ENCODE measurements at regions not wholly inside any gene's neighbourhood (a gene's known extent, or its start where the extent isn't known, plus 50 kb on each side); places are given as distances from the start of the nearest gene placed in this dataset.
A peak's percentile ranks its signal among the peaks of the same experiment; 100 is the strongest.
"Not testable (repeated sequence)": the region's sequence is repeated elsewhere in the genome, so short reads cannot be mapped to it uniquely, and the experiment has no call there.

GRCh38 chr18:1149709-1150108 is 245.0 kb downstream of the ADCYAP1 start:
- DNase-seq: no peak

DNA sequence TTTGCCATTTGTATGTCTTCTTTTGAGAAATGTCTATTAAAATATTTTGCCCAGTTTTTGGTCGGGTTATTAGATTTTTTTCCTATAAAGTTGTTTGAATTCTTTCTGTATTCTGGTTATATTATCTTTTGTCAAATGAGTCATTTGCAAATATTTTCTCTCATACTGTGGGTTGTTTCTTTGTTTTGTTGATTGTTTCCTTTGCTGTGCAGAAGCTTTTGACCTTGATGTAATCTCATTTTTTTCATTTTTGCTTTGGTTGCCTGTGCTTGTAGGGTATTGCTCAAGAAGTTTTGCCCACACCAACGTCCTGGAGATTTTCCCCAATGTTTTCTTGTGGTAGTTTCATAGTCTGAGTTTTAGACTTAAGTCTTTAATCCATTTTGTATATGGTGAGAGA is 245.7 kb downstream of the ADCYAP1 start:
- no peak for DNase-seq

DNA sequence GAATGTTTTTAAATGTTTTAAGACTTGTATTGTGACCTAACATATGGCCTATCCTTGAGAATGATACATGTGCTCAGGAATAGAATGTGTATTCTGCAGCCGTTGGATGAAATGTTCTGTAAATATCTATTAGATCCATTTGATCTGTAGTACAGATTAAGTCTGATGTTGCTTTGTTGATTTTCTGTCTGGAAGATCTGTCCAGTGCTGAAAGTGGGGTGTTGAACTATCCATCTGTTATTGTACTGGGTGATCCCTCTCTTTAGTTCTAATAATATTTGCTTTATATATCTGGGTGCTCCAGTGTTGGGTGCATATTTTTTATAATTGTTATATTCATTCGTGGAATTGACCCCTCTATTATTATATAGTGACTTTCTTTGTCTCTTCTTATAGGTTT is 248.3 kb downstream of the ADCYAP1 start:
- DNase-seq: not testable (repeated sequence)

DNA sequence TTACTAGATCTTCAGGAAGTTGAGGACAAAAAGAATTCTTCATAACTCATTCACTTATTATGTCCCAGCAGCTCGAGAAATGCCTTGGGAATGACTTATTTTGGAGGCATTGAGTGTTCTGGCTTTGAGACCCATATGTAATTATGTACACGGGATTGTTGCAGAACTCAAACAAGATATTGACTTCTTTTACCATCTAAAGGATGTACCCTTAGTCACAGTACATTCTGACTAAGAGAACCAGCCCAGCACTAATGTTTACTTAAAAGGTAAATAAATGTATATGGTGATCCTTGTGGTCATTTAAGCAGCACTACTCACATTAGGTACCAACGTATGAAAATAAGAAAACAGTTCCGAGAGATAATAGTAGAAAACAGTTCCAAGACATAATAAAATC is 268.9 kb downstream of the ADCYAP1 start:
- no peak for DNase-seq

DNA sequence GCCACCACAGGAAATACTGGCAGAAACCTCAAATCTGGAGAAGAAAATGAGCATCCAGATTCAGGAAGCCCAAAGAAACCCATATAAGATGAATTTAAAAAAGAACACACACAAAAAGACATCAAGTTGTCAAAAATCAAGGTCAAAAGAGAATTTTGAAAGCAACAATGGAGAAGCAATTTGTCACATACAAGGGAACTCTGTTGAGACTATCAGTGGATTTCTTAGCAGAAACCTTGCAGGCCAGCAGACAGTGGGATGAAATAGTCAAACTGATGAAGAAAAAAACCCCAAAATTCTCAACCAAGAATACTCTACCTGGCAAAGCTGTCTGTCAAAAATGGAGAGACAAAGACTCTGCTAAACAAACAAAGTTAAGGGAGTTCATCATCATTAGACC is 272.6 kb downstream of the ADCYAP1 start:
- no peak for DNase-seq

- DNase-seq: no peak
Observed at GRCh38 chr18:1191341-1191740, 286.7 kb downstream of the ADCYAP1 start.

DNA sequence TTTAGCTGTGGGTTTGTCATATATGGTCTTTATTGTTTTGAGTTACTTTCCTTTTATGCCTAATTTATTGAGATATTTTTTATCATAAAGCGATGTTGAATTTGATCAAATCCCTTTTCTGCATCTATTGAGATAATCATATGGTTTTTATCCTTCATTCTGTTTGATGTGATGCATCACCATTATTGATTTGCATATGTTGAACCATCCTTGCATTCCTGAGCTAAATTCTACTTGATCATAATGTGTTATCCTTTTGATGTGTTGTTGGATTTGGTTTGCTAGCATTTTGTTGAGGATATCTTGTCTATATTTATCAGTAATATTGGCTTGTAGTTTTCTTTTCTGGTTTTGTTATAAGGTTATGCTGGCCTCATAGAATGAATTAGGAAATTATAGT is 308.5 kb downstream of the ADCYAP1 start:
- no peak for DNase-seq

GRCh38 chr18:1222880-1223279 is 318.2 kb downstream of the ADCYAP1 start:
- no peak for DNase-seq

DNA sequence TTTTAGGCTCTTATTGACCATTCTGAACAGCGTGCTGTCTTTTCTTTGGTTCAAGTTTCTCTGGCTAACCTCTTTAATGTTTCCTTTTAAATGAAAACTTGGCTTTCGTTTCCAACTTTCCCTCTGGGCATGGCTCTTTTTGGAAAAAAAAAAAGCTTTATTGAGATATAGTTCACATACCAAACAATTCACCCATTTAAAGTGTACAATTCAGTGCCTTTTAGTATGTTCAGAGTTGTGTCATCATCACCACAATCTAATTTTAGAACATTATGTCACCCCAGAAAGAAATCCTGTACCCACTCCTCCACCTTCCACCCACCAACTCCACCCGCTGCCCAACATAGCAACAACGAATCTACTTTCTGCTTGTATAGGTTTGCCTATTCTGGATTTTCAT is 322.4 kb downstream of the ADCYAP1 start:
- DNase-seq: no peak

- no peak for DNase-seq
Observed at GRCh38 chr18:1229634-1230033, 325.0 kb downstream of the ADCYAP1 start.

DNA sequence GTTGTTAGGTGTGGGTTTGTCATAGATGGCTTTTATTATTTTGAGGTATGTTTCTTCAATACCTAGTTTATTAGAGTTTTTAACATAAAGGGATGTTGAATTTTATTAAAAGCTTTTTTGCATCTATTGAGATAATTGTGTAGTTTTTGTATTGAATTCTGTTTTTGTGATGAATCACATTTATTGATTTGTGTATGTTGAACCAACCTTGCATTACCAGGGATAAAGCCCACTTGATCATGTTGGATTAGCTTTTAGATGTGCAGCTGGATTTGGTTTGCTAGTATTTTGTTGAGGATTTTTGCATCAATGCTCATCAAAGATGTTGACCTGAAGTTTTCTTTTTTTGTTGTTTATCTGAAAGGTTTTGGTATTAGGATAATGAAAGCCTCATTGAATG is 328.2 kb downstream of the ADCYAP1 start:
- DNase-seq: no peak

DNA sequence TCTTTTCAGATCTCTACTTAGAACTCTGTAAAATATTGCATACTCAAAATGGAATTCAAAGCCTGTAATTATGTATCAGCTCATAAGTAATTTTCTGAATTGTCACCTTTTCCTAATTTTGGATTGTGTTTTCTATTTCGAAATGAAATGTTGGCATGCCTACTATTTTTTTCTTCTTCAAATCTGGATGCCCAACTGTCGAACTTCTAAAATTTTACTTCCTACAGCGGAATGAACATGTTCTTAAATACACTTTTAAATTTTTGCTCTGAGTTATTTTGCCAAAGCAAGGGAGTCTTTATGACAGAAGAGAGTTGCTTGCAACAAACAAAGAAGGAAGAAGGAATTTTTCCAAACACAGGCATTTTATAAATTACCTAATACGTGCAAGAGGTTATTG is 336.0 kb downstream of the ADCYAP1 start:
- DNase-seq: no peak

GRCh38 chr18:1244397-1245122 is 339.9 kb downstream of the ADCYAP1 start:
- no peak for DNase-seq

GRCh38 chr18:1246827-1247226 is 342.2 kb downstream of the ADCYAP1 start:
- DNase-seq: no peak

- no peak for DNase-seq
Observed at GRCh38 chr18:1252534-1252933, 347.9 kb downstream of the ADCYAP1 start.

DNA sequence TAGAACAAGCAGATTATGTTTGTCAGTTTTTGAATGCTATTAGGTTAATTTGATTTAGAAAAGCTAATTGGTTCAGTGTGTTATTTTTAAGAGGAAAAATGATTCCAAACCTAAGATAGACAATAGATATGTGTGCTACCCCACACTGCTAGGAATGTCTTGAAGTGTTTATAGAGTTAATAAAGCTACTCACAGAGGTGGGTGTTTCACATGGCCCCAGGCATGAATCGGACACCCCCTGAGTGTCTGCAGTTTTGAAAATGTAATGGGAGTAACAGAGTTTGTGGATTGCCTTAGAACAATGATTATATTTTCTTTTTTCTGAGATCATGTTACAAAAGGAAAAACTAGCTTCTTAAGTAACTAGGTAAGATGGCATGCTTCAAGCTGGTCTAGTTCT is 348.3 kb downstream of the ADCYAP1 start:
- DNase-seq: no peak

- DNase-seq: no peak
Observed at GRCh38 chr18:1253827-1254226, 349.2 kb downstream of the ADCYAP1 start.

- no peak for DNase-seq
Observed at GRCh38 chr18:1261054-1261453, 356.4 kb downstream of the ADCYAP1 start.

DNA sequence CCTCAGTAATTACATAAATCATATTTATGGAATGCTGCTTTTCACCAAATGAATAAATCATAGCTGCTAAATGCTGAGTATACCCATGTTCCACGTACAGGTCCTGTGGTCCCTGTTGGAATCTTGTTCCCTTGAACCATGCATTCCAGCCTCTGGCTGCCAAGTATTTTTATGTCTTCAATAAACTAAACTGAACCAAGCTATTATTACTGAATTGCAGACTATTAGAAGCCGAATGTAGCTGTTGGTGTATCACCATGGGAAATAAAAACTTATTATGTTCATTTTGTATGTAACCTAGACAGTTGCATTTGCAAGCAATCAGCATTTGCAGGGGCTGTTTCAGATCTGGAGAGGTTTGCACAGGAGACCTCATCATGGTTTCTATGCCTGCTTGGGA is 362.4 kb downstream of the ADCYAP1 start:
- no peak for DNase-seq

GRCh38 chr18:1270081-1270480 is 365.4 kb downstream of the ADCYAP1 start:
- DNase-seq: peak; percentile 23

- no peak for DNase-seq
Observed at GRCh38 chr18:1273469-1273868, 368.8 kb downstream of the ADCYAP1 start.

DNA sequence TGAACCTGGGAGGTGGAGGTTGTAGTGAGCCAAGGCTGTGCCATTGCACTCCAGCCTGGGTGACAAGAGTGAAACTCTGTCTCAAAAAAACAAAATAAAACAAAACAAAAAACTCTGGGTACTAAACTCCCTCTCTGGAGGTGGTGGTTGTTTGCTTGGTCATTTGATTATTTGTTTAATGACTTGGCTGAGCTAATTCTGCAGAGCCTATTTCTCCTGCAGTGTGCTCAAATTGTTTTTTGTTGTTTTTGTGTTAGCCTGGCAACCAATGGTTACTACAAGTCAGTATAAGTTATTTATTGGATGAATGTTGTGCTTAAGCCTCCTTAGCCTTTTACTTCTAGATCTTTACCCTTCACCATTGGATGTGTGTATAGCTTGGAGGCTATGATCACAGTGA is 387.5 kb downstream of the ADCYAP1 start:
- DNase-seq: peak; percentile 35

DNA sequence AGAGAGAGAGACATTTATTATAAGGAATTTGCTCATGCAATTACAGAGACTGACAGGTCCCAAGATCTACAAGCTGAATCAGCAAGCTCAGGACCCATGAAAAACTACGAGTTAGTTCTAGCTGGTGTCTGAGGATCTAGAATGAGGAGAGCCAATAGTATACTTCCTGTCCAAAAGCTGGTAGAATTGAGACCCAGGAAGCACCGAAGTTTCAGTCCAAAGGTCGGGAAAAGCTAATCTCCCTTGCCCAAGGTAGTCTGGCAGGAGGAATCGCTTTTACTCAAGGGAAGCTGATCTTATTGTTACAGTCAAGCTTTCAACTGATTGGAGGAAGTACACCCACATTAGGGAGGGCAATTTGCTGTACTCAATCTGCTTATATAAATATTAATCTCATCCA is 389.6 kb downstream of the ADCYAP1 start:
- DNase-seq: no peak

DNA sequence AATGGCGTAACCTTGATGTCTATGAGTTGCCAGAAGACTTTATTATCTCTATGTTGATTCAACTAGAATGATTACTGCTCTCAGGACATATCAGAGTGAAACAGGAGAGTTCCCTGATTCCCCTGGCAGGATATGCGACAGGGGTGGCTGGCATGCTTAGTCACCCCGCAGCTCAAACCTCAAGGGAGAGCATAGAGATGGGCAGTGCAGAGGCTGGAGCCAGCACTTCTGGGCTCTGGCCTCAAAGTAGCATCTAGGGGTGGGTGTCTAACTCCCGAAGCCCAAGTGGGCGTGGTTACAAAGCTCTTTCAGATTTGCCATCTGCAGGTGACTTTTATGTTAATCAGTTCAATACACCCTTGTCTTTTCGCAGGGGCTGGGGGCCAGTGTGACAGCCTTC is 391.6 kb downstream of the ADCYAP1 start:
- DNase-seq: no peak

- DNase-seq: peak; percentile 81
Observed at GRCh38 chr18:1302861-1303260, 398.2 kb downstream of the ADCYAP1 start.
